ENCODE measurements at regions not wholly inside any gene's neighbourhood (a gene's known extent, or its start where the extent isn't known, plus 50 kb on each side); places are given as distances from the start of the nearest gene placed in this dataset.

- Histone ChIP-seq H3K36me3 (no peaks in the 10 kb centered on the region), H3K9me3 (no peaks in the 10 kb centered on the region), H3K4me1 (ENCODE audit: control insufficient read depth in 1 of 2, insufficient read depth in 1 of 2, low read depth in 1 of 2, low read length in 1 of 2) (peaks cover 8% of the 10 kb centered on the region in 2 experiments), H3K27ac (no peak overlapping the region), H3K4me3 (ENCODE audit: low read depth in 1 of 2, low read length in 1 of 2) (no peak overlapping the region), H3K27me3 (no peaks in the 10 kb centered on the region)
- TF ChIP-seq, protein P1, sequence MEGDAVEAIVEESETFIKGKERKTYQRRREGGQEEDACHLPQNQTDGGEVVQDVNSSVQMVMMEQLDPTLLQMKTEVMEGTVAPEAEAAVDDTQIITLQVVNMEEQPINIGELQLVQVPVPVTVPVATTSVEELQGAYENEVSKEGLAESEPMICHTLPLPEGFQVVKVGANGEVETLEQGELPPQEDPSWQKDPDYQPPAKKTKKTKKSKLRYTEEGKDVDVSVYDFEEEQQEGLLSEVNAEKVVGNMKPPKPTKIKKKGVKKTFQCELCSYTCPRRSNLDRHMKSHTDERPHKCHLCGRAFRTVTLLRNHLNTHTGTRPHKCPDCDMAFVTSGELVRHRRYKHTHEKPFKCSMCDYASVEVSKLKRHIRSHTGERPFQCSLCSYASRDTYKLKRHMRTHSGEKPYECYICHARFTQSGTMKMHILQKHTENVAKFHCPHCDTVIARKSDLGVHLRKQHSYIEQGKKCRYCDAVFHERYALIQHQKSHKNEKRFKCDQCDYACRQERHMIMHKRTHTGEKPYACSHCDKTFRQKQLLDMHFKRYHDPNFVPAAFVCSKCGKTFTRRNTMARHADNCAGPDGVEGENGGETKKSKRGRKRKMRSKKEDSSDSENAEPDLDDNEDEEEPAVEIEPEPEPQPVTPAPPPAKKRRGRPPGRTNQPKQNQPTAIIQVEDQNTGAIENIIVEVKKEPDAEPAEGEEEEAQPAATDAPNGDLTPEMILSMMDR (IDR thresholded peaks at IDR 0.05), result no peak
These were observed 104.9 kb upstream of the TGFBR2 start for GRCh38 chr3:30501526-30501925.

- Histone ChIP-seq H3K27me3 (no peaks in the 10 kb centered on the region), H3K9me3 (no peaks in the 10 kb centered on the region), H3K4me3 (ENCODE audit: low read depth in 1 of 2, low read length in 1 of 2) (no peak overlapping the region), H3K36me3 (no peaks in the 10 kb centered on the region), H3K4me1 (ENCODE audit: control insufficient read depth in 1 of 2, insufficient read depth in 1 of 2, low read depth in 1 of 2, low read length in 1 of 2) (peaks cover under 1 to 1% of the 10 kb centered on the region in 2 experiments), H3K27ac (no peak overlapping the region)
- TF ChIP-seq, protein P1 (IDR thresholded peaks at IDR 0.05), result no peak
These were observed 104.2 kb upstream of the TGFBR2 start for GRCh38 chr3:30502051-30502741.

GRCh38 chr3:30502742-30503073 lies 103.7 kb upstream of the TGFBR2 start:
- Histone ChIP-seq H3K27me3 (no peaks in the 10 kb centered on the region), H3K9me3 (no peaks in the 10 kb centered on the region), H3K4me3 (ENCODE audit: low read depth in 1 of 2, low read length in 1 of 2) (no peak overlapping the region), H3K4me1 (ENCODE audit: control insufficient read depth in 1 of 2, insufficient read depth in 1 of 2, low read depth in 1 of 2, low read length in 1 of 2) (no peaks in the 10 kb centered on the region), H3K27ac (no peak overlapping the region), H3K36me3 (no peaks in the 10 kb centered on the region)
- TF ChIP-seq, protein P1 (IDR thresholded peaks at IDR 0.05), result no peak

GRCh38 chr3:30503446-30503845 lies 103.0 kb upstream of the TGFBR2 start:
- TF ChIP-seq, protein P1 (IDR thresholded peaks at IDR 0.05), result no peak
- Histone ChIP-seq H3K9me3 (no peaks in the 10 kb centered on the region), H3K4me3 (ENCODE audit: low read depth in 1 of 2, low read length in 1 of 2) (no peak overlapping the region), H3K36me3 (no peaks in the 10 kb centered on the region), H3K4me1 (ENCODE audit: control insufficient read depth in 1 of 2, insufficient read depth in 1 of 2, low read depth in 1 of 2, low read length in 1 of 2) (no peaks in the 10 kb centered on the region), H3K27ac (no peak overlapping the region), H3K27me3 (no peaks in the 10 kb centered on the region)

DNA sequence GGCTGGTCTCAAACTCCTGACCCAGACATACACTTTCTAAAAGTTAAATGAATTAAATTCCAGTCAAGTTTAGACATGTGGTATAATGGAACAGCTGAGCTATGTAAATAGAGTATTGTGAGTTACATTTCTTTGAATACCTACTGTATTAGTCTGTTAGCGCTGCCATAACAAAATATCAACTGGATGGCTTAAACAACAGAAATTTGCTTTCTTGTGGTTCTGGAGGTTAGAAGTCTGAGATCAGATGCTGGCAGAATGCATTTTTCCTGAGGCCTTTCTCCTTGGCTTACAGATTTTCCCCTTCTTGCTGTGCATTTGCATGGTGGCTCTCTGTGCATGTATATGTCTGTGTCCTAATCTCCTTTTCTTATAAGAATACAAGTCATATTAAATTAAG lies 101.5 kb upstream of the TGFBR2 start:
- H3K27ac ChIP-seq, result no peak overlapping the region
- H3K27me3 ChIP-seq, result no peaks in the 10 kb centered on the region
- no peak overlapping the region for H3K4me3 ChIP-seq (ENCODE audit: low read depth in 1 of 2, low read length in 1 of 2)
- TF ChIP-seq, protein P1 (IDR thresholded peaks at IDR 0.05), result no peak
- no peaks in the 10 kb centered on the region for H3K4me1 ChIP-seq (ENCODE audit: control insufficient read depth in 1 of 2, insufficient read depth in 1 of 2, low read depth in 1 of 2, low read length in 1 of 2)
- H3K9me3 ChIP-seq, result no peaks in the 10 kb centered on the region
- no peaks in the 10 kb centered on the region for H3K36me3 ChIP-seq
